SK-N-SH (cell line): ENCODE measurements at regions not wholly inside any gene's neighbourhood (a gene's known extent, or its start where the extent isn't known, plus 50 kb on each side); places are given as distances from the start of the nearest gene placed in this dataset.
A peak's percentile ranks its signal among the peaks of the same experiment; 100 is the strongest.

Experiments
- CTCF ChIA-PET: fragments of 300-600, 350-600 bp; formaldehyde crosslinking; extraction: SDS; loops from one replicate; lab custom pipeline; 2021; lab: Yijun Ruan, JAX
- POLR2A ChIA-PET: fragments of 350-600 bp; sonication (Branson Sonifier 250); formaldehyde crosslinking; extraction: SDS; loops from one replicate; lab custom pipeline; 2020; ENCODE audit warnings: antibody characterized with exemption, inconsistent platforms; lab: Yijun Ruan, JAX
- DNase-seq: peaks from one replicate; pipeline ENCODE4 v3.0.0; 2012
- H2AFZ ChIP-seq: fragments of 200-600 bp; sonication (generic); 2 replicates; pipeline ENCODE4 v1.8.1; 2016; ENCODE audit warnings: antibody characterized with exemption, mild to moderate bottlenecking, low read depth
- H3F3A ChIP-seq: fragments of 200-600 bp; sonication (generic); replicated peaks from 2 replicates; pipeline ENCODE3; 2016; ENCODE audit warnings: antibody characterized with exemption, mild to moderate bottlenecking; ENCODE audit not compliant: insufficient read depth
- H3K27ac ChIP-seq, 2 experiments: fragments of 200-500 bp in 1 of 2; fragments of 200-600 bp in 1 of 2; sonication (Bioruptor generic) in 1 of 2; sonication (generic), shearing (Covaris generic) in 1 of 2; 2 replicates each; pipeline versions ENCODE4 v1.5.1 to v1.6.1; 2014 to 2016; ENCODE audit warnings: low read depth in 2 of 2, inconsistent platforms in 1 of 2, low read length in 1 of 2, mild to moderate bottlenecking in 1 of 2, mixed read lengths in 1 of 2
- H3K27me3 ChIP-seq: fragments of 200-600 bp; sonication (generic), shearing (Covaris generic); 2 replicates; pipeline ENCODE4 v1.6.1; 2016; ENCODE audit warnings: mixed run types; ENCODE audit not compliant: insufficient read depth
- H3K36me3 ChIP-seq, 2 experiments: fragments of 200-500 bp in 1 of 2; fragments of 200-600 bp in 1 of 2; sonication (Bioruptor generic) in 1 of 2; sonication (generic) in 1 of 2; replicated peaks in 1 of 2; 2 replicates each; pipeline versions ENCODE3 to v1.5.1; 2014 to 2016; ENCODE audit warnings: low read length in 1 of 2, mild to moderate bottlenecking in 1 of 2; ENCODE audit not compliant: insufficient read depth in 2 of 2, control insufficient read depth in 1 of 2
- H3K4me1 ChIP-seq, 2 experiments: fragments of 200-500 bp in 1 of 2; fragments of 200-600 bp in 1 of 2; sonication (Bioruptor generic) in 1 of 2; sonication (generic), shearing (Covaris generic) in 1 of 2; 2 replicates each; pipeline versions ENCODE4 v1.5.1 to v1.6.1; 2014 to 2016; ENCODE audit warnings: low read depth in 1 of 2, low read length in 1 of 2, mixed run types in 1 of 2; ENCODE audit not compliant: insufficient read depth in 2 of 2, control insufficient read depth in 1 of 2
- H3K4me2 ChIP-seq: fragments of 200-600 bp; sonication (generic), shearing (Covaris generic); 2 replicates; pipeline ENCODE4 v1.6.1; 2017; ENCODE audit warnings: mixed run types
- H3K4me3 ChIP-seq, 2 experiments: fragments of 200-500 bp in 1 of 2; fragments of 200-600 bp in 1 of 2; sonication (Bioruptor generic) in 1 of 2; sonication (generic), shearing (Covaris generic) in 1 of 2; 2 replicates each; pipeline versions ENCODE4 v1.5.1 to v1.8.1; 2014 to 2016; ENCODE audit warnings: low read depth in 2 of 2, inconsistent platforms in 1 of 2, low read length in 1 of 2, mild to moderate bottlenecking in 1 of 2, mixed read lengths in 1 of 2, moderate library complexity in 1 of 2
- H3K79me2 ChIP-seq: fragments of 200-600 bp; sonication (generic); 2 replicates; pipeline ENCODE4 v1.8.1; 2017; ENCODE audit warnings: mild to moderate bottlenecking; ENCODE audit not compliant: insufficient read depth
- H3K9ac ChIP-seq: fragments of 200-600 bp; sonication (generic); 2 replicates; pipeline ENCODE4 v1.6.1; 2017; ENCODE audit warnings: mixed run types
- H3K9me2 ChIP-seq: fragments of 200-600 bp; sonication (generic); 2 replicates; pipeline ENCODE4 v1.6.1; 2017; ENCODE audit warnings: mixed run types
- H3K9me3 ChIP-seq: fragments of 200-600 bp; sonication (generic); 2 replicates; pipeline ENCODE4 v1.6.1; 2017; ENCODE audit warnings: mixed run types, mild to moderate bottlenecking, moderate library complexity
- H4K20me1 ChIP-seq: fragments of 200-600 bp; sonication (generic); 2 replicates; pipeline ENCODE4 v1.6.1; 2017; ENCODE audit warnings: mild to moderate bottlenecking, mixed run types; ENCODE audit not compliant: insufficient read depth
- CHD2 ChIP-seq: fragments of 150-350 bp; IDR thresholded peaks from 2 replicates; pipeline ENCODE4 v1.6.1; 2018; ENCODE audit warnings: low read length; ENCODE audit not compliant: partially characterized antibody
- EP300 ChIP-seq, 2 experiments: IDR thresholded peaks; 2 replicates each; pipeline versions ENCODE4 v1.4.0 to v1.6.1; 2012; ENCODE audit warnings: borderline replicate concordance in 1 of 2, low read depth in 1 of 2, low read length in 1 of 2
- EZH2phosphoT487 ChIP-seq: fragments of 200-600 bp; sonication (generic); IDR thresholded peaks from 2 replicates; pipeline ENCODE4 v1.6.1; 2017; ENCODE audit warnings: low read depth, mixed run types, mild to moderate bottlenecking, antibody characterized with exemption, moderate library complexity, borderline replicate concordance
- FOSL2 ChIP-seq: IDR thresholded peaks from 2 replicates; pipeline ENCODE4 v1.4.0; 2012; ENCODE audit warnings: low read depth, mild to moderate bottlenecking, moderate library complexity, borderline replicate concordance
- GATA2 ChIP-seq: sonication (generic); formaldehyde crosslinking; IDR thresholded peaks from 2 replicates; pipeline ENCODE4 v1.5.0; 2020; ENCODE audit warnings: mild to moderate bottlenecking, missing genetic modification reagents
- JUND ChIP-seq: IDR thresholded peaks from 2 replicates; pipeline ENCODE4 v1.4.0; 2012
- MAX ChIP-seq: IDR thresholded peaks from 2 replicates; pipeline ENCODE4 v1.4.0; 2012; ENCODE audit warnings: low read depth
- MEF2A ChIP-seq: IDR thresholded peaks from 2 replicates; pipeline ENCODE4 v1.4.0; 2012; ENCODE audit warnings: low read depth, borderline replicate concordance
- MXI1 ChIP-seq: IDR thresholded peaks from 2 replicates; pipeline ENCODE4 v1.6.1; 2012; ENCODE audit warnings: mild to moderate bottlenecking, low read depth, low read length, improper control_type of control experiment
- NFIC ChIP-seq: IDR thresholded peaks from 2 replicates; pipeline ENCODE4 v1.4.0; 2012; ENCODE audit warnings: borderline replicate concordance
- POLR2AphosphoS5 ChIP-seq: IDR thresholded peaks from 2 replicates; pipeline ENCODE4 v1.6.1; 2012; ENCODE audit warnings: low read depth, low read length
- RAD21 ChIP-seq: IDR thresholded peaks from 2 replicates; pipeline ENCODE4 v1.6.1; 2012; ENCODE audit warnings: mild to moderate bottlenecking, low read length
- RCOR1 ChIP-seq: fragments of 150-350 bp; IDR thresholded peaks from 2 replicates; pipeline ENCODE4 v1.6.1; 2017; ENCODE audit warnings: antibody characterized with exemption, low read length
- RFX5 ChIP-seq: IDR thresholded peaks from 2 replicates; pipeline ENCODE4 v1.6.1; 2012; ENCODE audit warnings: mild to moderate bottlenecking, improper control_type of control experiment, low read length
- SIN3A ChIP-seq: IDR thresholded peaks from 2 replicates; pipeline ENCODE4 v1.6.1; 2012; ENCODE audit warnings: low read depth, mild to moderate bottlenecking, low read length, moderate library complexity, borderline replicate concordance
- TAF1 ChIP-seq: IDR thresholded peaks from 2 replicates; pipeline ENCODE4 v1.6.1; 2012; ENCODE audit warnings: low read depth, mild to moderate bottlenecking, low read length, moderate library complexity, borderline replicate concordance
- TCF12 ChIP-seq: IDR thresholded peaks from 2 replicates; pipeline ENCODE4 v1.4.0; 2012
- TEAD4 ChIP-seq: IDR thresholded peaks from 2 replicates; pipeline ENCODE4 v1.4.0; 2012; ENCODE audit warnings: mild to moderate bottlenecking, borderline replicate concordance; ENCODE audit not compliant: insufficient read depth
- USF1 ChIP-seq: IDR thresholded peaks from 2 replicates; pipeline ENCODE4 v1.4.0; 2012; ENCODE audit warnings: low read depth, borderline replicate concordance
- WGBS: methylation state at CpG from one replicate; pipeline ENCODE4 v1.1.6; 2017; ENCODE audit warnings: low lambda C conversion rate; 5-methylcytosine and 5-hydroxymethylcytosine counted together
- TF ChIP-seq, protein P1 (sequence below): IDR thresholded peaks from 2 replicates; pipeline ENCODE4; 2012
- TF ChIP-seq, protein P2 (sequence below): fragments of 150-350 bp; IDR thresholded peaks from 2 replicates; pipeline ENCODE4 v1.6.1; 2016; ENCODE audit warnings: mild to moderate bottlenecking, low read depth, low read length

GRCh38 chr10:2921956-2922680 is 145.2 kb upstream of the PFKP start:
- Histone ChIP-seq H3K4me1 (peaks cover 8 to 14% of the 10 kb centered on the region in 2 experiments; a peak in 2 of 4 replicates), H3K4me3 (no peak overlapping the region), H3K9me2 (no peaks in the 10 kb centered on the region), H3K9me3 (no peaks in the 10 kb centered on the region), H2AFZ (no peak overlapping the region), H3K27me3 (no peaks in the 10 kb centered on the region; the same call in 1 of the 2 replicates), H3K4me2 (no peak overlapping the region), H3K79me2 (no peaks in the 10 kb centered on the region), H3K36me3 (no peaks in the 10 kb centered on the region), H3K27ac (no peak overlapping the region), H4K20me1 (no peaks in the 10 kb centered on the region), H3K9ac (no peak overlapping the region), H3F3A (no peaks in the 10 kb centered on the region)
- TF ChIP-seq SIN3A (no peak), JUND (no peak), TCF12 (no peak), RAD21 (peak; percentile 50)
- POLR2A ChIA-PET: no interaction called here
- DNase-seq: peak; percentile 56
- CTCF ChIA-PET: interaction anchor here (0.6 kb wide), 1 partner anchor 961 kb away, joined by 3 read pairs; no protein-coding TSS in a partner anchor
- 55% methylated on average over 19 of the region's 26 CpGs for WGBS

- POLR2A ChIA-PET: no interaction called here
- TF ChIP-seq MAX: no peak
- no peak for TF ChIP-seq GATA2
- TF ChIP-seq, protein P1, sequence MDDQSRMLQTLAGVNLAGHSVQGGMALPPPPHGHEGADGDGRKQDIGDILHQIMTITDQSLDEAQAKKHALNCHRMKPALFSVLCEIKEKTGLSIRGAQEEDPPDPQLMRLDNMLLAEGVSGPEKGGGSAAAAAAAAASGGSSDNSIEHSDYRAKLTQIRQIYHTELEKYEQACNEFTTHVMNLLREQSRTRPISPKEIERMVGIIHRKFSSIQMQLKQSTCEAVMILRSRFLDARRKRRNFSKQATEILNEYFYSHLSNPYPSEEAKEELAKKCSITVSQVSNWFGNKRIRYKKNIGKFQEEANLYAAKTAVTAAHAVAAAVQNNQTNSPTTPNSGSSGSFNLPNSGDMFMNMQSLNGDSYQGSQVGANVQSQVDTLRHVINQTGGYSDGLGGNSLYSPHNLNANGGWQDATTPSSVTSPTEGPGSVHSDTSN: no peak
- TF ChIP-seq POLR2AphosphoS5: no peak
- no peak for TF ChIP-seq RCOR1
- TF ChIP-seq RFX5: no peak
- no peak for TF ChIP-seq CHD2
- TF ChIP-seq, protein P2, sequence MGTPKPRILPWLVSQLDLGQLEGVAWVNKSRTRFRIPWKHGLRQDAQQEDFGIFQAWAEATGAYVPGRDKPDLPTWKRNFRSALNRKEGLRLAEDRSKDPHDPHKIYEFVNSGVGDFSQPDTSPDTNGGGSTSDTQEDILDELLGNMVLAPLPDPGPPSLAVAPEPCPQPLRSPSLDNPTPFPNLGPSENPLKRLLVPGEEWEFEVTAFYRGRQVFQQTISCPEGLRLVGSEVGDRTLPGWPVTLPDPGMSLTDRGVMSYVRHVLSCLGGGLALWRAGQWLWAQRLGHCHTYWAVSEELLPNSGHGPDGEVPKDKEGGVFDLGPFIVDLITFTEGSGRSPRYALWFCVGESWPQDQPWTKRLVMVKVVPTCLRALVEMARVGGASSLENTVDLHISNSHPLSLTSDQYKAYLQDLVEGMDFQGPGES: no peak
- TF ChIP-seq NFIC: no peak
- no peak for TF ChIP-seq FOSL2
- TF ChIP-seq MXI1: no peak
- no peak for TF ChIP-seq TEAD4
- no peak for TF ChIP-seq TCF12
- no peak for TF ChIP-seq EP300 (IDR thresholded peaks at IDR 0.05; ENCODE audit: borderline replicate concordance in 1 of 2, low read depth in 1 of 2, low read length in 1 of 2)
- TF ChIP-seq TAF1: no peak
- no peak for TF ChIP-seq USF1
- TF ChIP-seq JUND: no peak
- TF ChIP-seq MEF2A: no peak
- no peak for TF ChIP-seq EZH2phosphoT487
Observed at GRCh38 chr10:2920637-2921036, 146.7 kb upstream of the PFKP start.

More at GRCh38 chr10:2920637-2921036, 146.7 kb upstream of the PFKP start:
- no peak for DNase-seq
- Histone ChIP-seq H3K27ac (no peak overlapping the region), H3K79me2 (no peaks in the 10 kb centered on the region), H3F3A (no peaks in the 10 kb centered on the region), H3K9ac (no peak overlapping the region), H3K4me2 (no peak overlapping the region), H3K27me3 (no peaks in the 10 kb centered on the region; the same call in 1 of the 2 replicates), H3K4me3 (no peak overlapping the region), H2AFZ (no peak overlapping the region), H3K9me2 (no peaks in the 10 kb centered on the region), H3K4me1 (peaks cover 3 to 5% of the 10 kb centered on the region in 2 experiments; a peak in 2 of 4 replicates), H3K9me3 (no peaks in the 10 kb centered on the region), H4K20me1 (no peaks in the 10 kb centered on the region), H3K36me3 (no peaks in the 10 kb centered on the region)
- CTCF ChIA-PET: interaction anchor here (0.6 to 1.0 kb wide), 2 partner anchors 133 to 438 kb away, joined by 3 to 6 read pairs; no protein-coding TSS in a partner anchor
- 32% methylated on average over 6 of the region's 6 CpGs for WGBS
